Loucy (cell line): ENCODE measurements at regions not wholly inside any gene's neighbourhood (a gene's known extent, or its start where the extent isn't known, plus 50 kb on each side); places are given as distances from the start of the nearest gene placed in this dataset.

Source experiments
- EZH2phosphoT487 ChIP-seq: fragments of 200-600 bp; IDR thresholded peaks from 2 replicates; pipeline ENCODE4 v1.6.1; 2018; ENCODE audit warnings: antibody characterized with exemption, mild to moderate bottlenecking, moderate library complexity, borderline replicate concordance
- TF ChIP-seq, protein P1 (sequence below): fragments of 200-600 bp; sonication (generic); conservative IDR thresholded peaks from 2 replicates; pipeline ENCODE4 v1.5.1; 2014; ENCODE audit warnings: mild to moderate bottlenecking, antibody characterized with exemption, low read length

DNA sequence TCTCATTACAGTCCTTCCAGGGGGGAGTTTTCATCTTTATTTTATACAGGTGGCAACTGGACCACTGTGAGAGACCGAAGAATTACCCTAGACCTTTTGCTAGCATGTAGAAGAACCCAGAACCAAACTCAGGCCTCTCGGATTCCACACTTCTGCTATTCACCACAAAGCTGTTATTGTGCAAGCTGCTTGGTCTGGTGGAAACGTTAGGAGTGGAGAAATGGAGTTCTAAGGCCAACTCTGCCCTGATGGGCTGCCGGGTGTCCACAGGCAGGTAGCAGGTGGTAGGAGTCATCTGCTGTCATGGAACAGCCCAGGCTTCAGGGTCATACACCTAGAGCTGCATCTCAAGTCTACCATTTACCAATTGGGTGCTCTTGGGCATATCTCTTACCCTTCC is 218.8 kb downstream of the BCL11A start:
- TF ChIP-seq, protein P1, sequence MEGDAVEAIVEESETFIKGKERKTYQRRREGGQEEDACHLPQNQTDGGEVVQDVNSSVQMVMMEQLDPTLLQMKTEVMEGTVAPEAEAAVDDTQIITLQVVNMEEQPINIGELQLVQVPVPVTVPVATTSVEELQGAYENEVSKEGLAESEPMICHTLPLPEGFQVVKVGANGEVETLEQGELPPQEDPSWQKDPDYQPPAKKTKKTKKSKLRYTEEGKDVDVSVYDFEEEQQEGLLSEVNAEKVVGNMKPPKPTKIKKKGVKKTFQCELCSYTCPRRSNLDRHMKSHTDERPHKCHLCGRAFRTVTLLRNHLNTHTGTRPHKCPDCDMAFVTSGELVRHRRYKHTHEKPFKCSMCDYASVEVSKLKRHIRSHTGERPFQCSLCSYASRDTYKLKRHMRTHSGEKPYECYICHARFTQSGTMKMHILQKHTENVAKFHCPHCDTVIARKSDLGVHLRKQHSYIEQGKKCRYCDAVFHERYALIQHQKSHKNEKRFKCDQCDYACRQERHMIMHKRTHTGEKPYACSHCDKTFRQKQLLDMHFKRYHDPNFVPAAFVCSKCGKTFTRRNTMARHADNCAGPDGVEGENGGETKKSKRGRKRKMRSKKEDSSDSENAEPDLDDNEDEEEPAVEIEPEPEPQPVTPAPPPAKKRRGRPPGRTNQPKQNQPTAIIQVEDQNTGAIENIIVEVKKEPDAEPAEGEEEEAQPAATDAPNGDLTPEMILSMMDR = no peak
- TF ChIP-seq EZH2phosphoT487 = no peak
